22Rv1 (cell line): ENCODE measurements at regions not wholly inside any gene's neighbourhood (a gene's known extent, or its start where the extent isn't known, plus 50 kb on each side); places are given as distances from the start of the nearest gene placed in this dataset.

Experiments
- ZFX ChIP-seq: fragments of 450-650 bp; IDR thresholded peaks from 2 replicates; pipeline ENCODE4 v1.6.1; 2017; ENCODE audit warnings: antibody characterized with exemption, borderline replicate concordance
- TF ChIP-seq, protein P1 (sequence below): fragments of 450-650 bp; IDR thresholded peaks from 2 replicates; pipeline ENCODE4 v1.5.1; 2017; ENCODE audit warnings: mild to moderate bottlenecking

GRCh38 chr21:28522014-28522799 is 470.5 kb downstream of the LTN1 start:
- TF ChIP-seq, protein P1, sequence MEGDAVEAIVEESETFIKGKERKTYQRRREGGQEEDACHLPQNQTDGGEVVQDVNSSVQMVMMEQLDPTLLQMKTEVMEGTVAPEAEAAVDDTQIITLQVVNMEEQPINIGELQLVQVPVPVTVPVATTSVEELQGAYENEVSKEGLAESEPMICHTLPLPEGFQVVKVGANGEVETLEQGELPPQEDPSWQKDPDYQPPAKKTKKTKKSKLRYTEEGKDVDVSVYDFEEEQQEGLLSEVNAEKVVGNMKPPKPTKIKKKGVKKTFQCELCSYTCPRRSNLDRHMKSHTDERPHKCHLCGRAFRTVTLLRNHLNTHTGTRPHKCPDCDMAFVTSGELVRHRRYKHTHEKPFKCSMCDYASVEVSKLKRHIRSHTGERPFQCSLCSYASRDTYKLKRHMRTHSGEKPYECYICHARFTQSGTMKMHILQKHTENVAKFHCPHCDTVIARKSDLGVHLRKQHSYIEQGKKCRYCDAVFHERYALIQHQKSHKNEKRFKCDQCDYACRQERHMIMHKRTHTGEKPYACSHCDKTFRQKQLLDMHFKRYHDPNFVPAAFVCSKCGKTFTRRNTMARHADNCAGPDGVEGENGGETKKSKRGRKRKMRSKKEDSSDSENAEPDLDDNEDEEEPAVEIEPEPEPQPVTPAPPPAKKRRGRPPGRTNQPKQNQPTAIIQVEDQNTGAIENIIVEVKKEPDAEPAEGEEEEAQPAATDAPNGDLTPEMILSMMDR: peak; percentile 49
- TF ChIP-seq ZFX: no peak
